ENCODE measurements at regions not wholly inside any gene's neighbourhood (a gene's known extent, or its start where the extent isn't known, plus 50 kb on each side); places are given as distances from the start of the nearest gene placed in this dataset.
"Not testable (repeated sequence)": the region's sequence is repeated elsewhere in the genome, so short reads cannot be mapped to it uniquely, and the experiment has no call there.

DNA sequence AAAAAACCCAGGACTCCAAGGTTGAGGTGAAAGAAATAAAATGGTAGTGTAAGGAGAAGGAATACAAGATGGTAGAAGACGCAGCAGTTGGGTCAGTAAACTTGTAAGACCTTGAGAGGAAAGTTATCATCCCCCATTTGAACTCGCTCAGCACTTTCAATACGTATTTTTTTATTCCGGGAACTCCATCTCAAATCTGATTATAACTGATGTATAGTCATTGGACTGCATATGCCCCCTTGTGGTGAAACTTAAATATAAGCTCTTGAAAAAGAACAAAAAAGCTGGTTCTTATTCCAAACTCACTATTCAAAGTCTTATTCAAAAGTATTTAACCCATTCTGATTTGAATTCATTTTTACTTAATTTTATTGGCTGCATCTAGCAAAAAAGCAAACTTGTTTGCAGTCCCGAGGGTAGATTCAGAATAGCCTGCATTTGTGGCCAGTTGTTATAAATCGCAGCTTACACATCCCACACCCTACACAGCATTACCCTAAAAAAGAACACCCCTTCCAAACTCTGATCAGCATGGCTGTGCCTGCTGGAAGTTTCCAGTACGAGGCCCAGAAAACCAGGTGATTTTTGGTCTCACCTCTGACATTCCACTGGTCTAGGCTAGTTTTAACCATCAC lies 118.0 kb downstream of the ESM1 start:
- POLR2A ChIA-PET: interaction anchor here (0.7 kb wide), 1 partner anchor 350 kb away, joined by 4 read pairs; the partner anchor contains the start of gene SNX18
- TF ChIP-seq RFX5 (IDR thresholded peaks at IDR 0.05; ENCODE audit: low read length): no peak
- TF ChIP-seq RAD21 (IDR thresholded peaks at IDR 0.05; ENCODE audit: low read length): peak; percentile 66
- TF ChIP-seq, protein P1, sequence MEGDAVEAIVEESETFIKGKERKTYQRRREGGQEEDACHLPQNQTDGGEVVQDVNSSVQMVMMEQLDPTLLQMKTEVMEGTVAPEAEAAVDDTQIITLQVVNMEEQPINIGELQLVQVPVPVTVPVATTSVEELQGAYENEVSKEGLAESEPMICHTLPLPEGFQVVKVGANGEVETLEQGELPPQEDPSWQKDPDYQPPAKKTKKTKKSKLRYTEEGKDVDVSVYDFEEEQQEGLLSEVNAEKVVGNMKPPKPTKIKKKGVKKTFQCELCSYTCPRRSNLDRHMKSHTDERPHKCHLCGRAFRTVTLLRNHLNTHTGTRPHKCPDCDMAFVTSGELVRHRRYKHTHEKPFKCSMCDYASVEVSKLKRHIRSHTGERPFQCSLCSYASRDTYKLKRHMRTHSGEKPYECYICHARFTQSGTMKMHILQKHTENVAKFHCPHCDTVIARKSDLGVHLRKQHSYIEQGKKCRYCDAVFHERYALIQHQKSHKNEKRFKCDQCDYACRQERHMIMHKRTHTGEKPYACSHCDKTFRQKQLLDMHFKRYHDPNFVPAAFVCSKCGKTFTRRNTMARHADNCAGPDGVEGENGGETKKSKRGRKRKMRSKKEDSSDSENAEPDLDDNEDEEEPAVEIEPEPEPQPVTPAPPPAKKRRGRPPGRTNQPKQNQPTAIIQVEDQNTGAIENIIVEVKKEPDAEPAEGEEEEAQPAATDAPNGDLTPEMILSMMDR (IDR thresholded peaks at IDR 0.05): peak; percentile 84
- TF ChIP-seq, protein P2, sequence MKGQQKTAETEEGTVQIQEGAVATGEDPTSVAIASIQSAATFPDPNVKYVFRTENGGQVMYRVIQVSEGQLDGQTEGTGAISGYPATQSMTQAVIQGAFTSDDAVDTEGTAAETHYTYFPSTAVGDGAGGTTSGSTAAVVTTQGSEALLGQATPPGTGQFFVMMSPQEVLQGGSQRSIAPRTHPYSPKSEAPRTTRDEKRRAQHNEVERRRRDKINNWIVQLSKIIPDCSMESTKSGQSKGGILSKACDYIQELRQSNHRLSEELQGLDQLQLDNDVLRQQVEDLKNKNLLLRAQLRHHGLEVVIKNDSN (IDR thresholded peaks at IDR 0.05; ENCODE audit: borderline replicate concordance, low read depth): no peak
- no peak for TF ChIP-seq YY1 (IDR thresholded peaks at IDR 0.05; ENCODE audit: low read depth)
- no peak for TF ChIP-seq NRF1 (IDR thresholded peaks at IDR 0.05; ENCODE audit: low read depth, low read length)
- TF ChIP-seq, protein P3, sequence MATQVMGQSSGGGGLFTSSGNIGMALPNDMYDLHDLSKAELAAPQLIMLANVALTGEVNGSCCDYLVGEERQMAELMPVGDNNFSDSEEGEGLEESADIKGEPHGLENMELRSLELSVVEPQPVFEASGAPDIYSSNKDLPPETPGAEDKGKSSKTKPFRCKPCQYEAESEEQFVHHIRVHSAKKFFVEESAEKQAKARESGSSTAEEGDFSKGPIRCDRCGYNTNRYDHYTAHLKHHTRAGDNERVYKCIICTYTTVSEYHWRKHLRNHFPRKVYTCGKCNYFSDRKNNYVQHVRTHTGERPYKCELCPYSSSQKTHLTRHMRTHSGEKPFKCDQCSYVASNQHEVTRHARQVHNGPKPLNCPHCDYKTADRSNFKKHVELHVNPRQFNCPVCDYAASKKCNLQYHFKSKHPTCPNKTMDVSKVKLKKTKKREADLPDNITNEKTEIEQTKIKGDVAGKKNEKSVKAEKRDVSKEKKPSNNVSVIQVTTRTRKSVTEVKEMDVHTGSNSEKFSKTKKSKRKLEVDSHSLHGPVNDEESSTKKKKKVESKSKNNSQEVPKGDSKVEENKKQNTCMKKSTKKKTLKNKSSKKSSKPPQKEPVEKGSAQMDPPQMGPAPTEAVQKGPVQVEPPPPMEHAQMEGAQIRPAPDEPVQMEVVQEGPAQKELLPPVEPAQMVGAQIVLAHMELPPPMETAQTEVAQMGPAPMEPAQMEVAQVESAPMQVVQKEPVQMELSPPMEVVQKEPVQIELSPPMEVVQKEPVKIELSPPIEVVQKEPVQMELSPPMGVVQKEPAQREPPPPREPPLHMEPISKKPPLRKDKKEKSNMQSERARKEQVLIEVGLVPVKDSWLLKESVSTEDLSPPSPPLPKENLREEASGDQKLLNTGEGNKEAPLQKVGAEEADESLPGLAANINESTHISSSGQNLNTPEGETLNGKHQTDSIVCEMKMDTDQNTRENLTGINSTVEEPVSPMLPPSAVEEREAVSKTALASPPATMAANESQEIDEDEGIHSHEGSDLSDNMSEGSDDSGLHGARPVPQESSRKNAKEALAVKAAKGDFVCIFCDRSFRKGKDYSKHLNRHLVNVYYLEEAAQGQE (IDR thresholded peaks at IDR 0.05; ENCODE audit: low read depth, low read length): no peak
- no peak for TF ChIP-seq EP300 (IDR thresholded peaks at IDR 0.05; ENCODE audit: borderline replicate concordance in 1 of 2, low read depth in 1 of 2, low read length in 1 of 2)
- TF ChIP-seq GATA2 (CRISPR knock-in tag; IDR thresholded peaks at IDR 0.05): no peak
- TF ChIP-seq SIN3A (IDR thresholded peaks at IDR 0.05; ENCODE audit: borderline replicate concordance, low read depth, low read length): no peak
- TF ChIP-seq NFIC (IDR thresholded peaks at IDR 0.05; ENCODE audit: borderline replicate concordance): no peak
- TF ChIP-seq, protein P4, sequence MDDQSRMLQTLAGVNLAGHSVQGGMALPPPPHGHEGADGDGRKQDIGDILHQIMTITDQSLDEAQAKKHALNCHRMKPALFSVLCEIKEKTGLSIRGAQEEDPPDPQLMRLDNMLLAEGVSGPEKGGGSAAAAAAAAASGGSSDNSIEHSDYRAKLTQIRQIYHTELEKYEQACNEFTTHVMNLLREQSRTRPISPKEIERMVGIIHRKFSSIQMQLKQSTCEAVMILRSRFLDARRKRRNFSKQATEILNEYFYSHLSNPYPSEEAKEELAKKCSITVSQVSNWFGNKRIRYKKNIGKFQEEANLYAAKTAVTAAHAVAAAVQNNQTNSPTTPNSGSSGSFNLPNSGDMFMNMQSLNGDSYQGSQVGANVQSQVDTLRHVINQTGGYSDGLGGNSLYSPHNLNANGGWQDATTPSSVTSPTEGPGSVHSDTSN (IDR thresholded peaks at IDR 0.05): no peak
- TF ChIP-seq, protein P5, sequence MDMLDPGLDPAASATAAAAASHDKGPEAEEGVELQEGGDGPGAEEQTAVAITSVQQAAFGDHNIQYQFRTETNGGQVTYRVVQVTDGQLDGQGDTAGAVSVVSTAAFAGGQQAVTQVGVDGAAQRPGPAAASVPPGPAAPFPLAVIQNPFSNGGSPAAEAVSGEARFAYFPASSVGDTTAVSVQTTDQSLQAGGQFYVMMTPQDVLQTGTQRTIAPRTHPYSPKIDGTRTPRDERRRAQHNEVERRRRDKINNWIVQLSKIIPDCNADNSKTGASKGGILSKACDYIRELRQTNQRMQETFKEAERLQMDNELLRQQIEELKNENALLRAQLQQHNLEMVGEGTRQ (IDR thresholded peaks at IDR 0.05; ENCODE audit: borderline replicate concordance, low read depth, low read length): no peak
- TF ChIP-seq ELF1 (IDR thresholded peaks at IDR 0.05): no peak
- TF ChIP-seq SMC3 (IDR thresholded peaks at IDR 0.05; ENCODE audit: low read depth, low read length): peak; percentile 42; the same call in 1 of the 2 replicates
- TF ChIP-seq POLR2AphosphoS5 (IDR thresholded peaks at IDR 0.05; ENCODE audit: low read depth, low read length): no peak
- TF ChIP-seq FOXM1 (IDR thresholded peaks at IDR 0.05; ENCODE audit: low read depth): no peak
- peak; percentile 61 for DNase-seq

DNA sequence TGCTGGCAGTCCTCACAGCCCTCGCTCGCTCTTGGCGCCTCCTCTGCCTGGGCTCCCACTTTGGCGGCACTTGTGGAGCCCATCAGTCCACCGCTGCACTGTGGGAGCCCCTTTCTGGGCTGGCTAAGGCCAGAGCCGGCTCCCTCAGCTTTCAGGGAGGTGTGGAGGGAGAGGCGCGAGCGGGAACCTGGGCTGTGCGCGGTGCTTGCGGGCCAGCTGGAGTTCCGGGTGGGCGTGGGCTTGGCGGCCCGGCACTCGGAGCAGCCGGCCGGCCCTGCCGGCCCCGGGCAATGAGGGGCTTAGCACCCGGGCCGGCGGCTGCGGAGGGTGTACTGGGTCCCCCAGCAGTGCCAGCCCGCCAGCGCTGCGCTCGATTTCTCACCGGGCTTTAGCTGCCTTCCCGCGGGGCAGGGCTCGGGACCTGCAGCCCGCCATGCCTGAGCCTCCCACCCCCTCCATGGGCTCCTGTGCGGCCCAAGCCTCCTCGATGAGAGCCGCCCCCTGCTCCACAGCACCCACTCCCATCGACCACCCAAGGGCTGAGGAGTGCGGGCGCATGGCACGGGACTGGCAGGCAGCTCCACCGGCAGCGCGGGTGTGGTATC lies 120.4 kb downstream of the ESM1 start:
- peaks cover 32% of the 10 kb centered on the region; the same call in 1 of the 2 replicates for H3K27me3 ChIP-seq (ENCODE audit: insufficient read depth)
- H3K9me2 ChIP-seq; H3K79me2 ChIP-seq (ENCODE audit: insufficient read depth); POLR2A ChIA-PET; H3K9ac ChIP-seq; H3F3A ChIP-seq (replicated peaks; ENCODE audit: insufficient read depth); DNase-seq; H3K4me1 ChIP-seq (ENCODE audit: control insufficient read depth in 1 of 2, insufficient read depth in 2 of 2, low read depth in 1 of 2, low read length in 1 of 2); H3K36me3 ChIP-seq (replicated peaks in 1 of 2; ENCODE audit: control insufficient read depth in 1 of 2, insufficient read depth in 2 of 2, low read length in 1 of 2); H2AFZ ChIP-seq (ENCODE audit: low read depth); H3K4me2 ChIP-seq; H4K20me1 ChIP-seq (ENCODE audit: insufficient read depth); H3K9me3 ChIP-seq; H3K4me3 ChIP-seq (ENCODE audit: low read depth in 2 of 2, low read length in 1 of 2); H3K27ac ChIP-seq (ENCODE audit: low read depth in 2 of 2, low read length in 1 of 2): not testable (repeated sequence)
- 68% methylated on average over 10 of the region's 44 CpGs for whole genome bisulfite sequencing (ENCODE audit: low lambda C conversion rate)
- CTCF ChIA-PET: interaction anchor here (1.4 to 7.6 kb wide), 2 partner anchors 20 to 348 kb away, joined by 5 to 92 read pairs; partner anchors contain the start of gene SNX18

More for the DNA sequence above, 118.0 kb downstream of the ESM1 start:
- peak overlapping the region; percentile 28; the same call in 1 of the 2 replicates for H2AFZ ChIP-seq (ENCODE audit: low read depth)
- no peaks in the 10 kb centered on the region for H3K9me3 ChIP-seq
- no peaks in the 10 kb centered on the region for H4K20me1 ChIP-seq (ENCODE audit: insufficient read depth)
- no peaks in the 10 kb centered on the region for H3K9me2 ChIP-seq
- H3K4me3 ChIP-seq (ENCODE audit: low read depth in 2 of 2, low read length in 1 of 2): peak overlapping the region; percentile 10 to 44; a peak in 1 of 4 replicates
- no peaks in the 10 kb centered on the region; a peak in 1 of 4 replicates for H3K4me1 ChIP-seq (ENCODE audit: control insufficient read depth in 1 of 2, insufficient read depth in 2 of 2, low read depth in 1 of 2, low read length in 1 of 2)
- H3K36me3 ChIP-seq (replicated peaks in 1 of 2; ENCODE audit: control insufficient read depth in 1 of 2, insufficient read depth in 2 of 2, low read length in 1 of 2): no peaks in the 10 kb centered on the region
- peaks cover 43% of the 10 kb centered on the region; the same call in 1 of the 2 replicates for H3K27me3 ChIP-seq (ENCODE audit: insufficient read depth)
- H3K9ac ChIP-seq: no peak overlapping the region
- WGBS (ENCODE audit: low lambda C conversion rate): 13% methylated on average over 7 of the region's 7 CpGs
- CTCF ChIA-PET: interaction anchor here (0.6 to 7.6 kb wide), 46 partner anchors 10 to 451 kb away, joined by 3 to 92 read pairs (median 4); partner anchors contain the start of gene SNX18
- H3K79me2 ChIP-seq (ENCODE audit: insufficient read depth): no peaks in the 10 kb centered on the region
- H3F3A ChIP-seq (replicated peaks; ENCODE audit: insufficient read depth): no peaks in the 10 kb centered on the region
- H3K4me2 ChIP-seq: no peak overlapping the region
- no peak overlapping the region for H3K27ac ChIP-seq (ENCODE audit: low read depth in 2 of 2, low read length in 1 of 2)

All from SK-N-SH (cell line).